ENCODE measurements at regions not wholly inside any gene's neighbourhood (a gene's known extent, or its start where the extent isn't known, plus 50 kb on each side); places are given as distances from the start of the nearest gene placed in this dataset.

GRCh38 chr3:145427355-145427754 lies 733.6 kb downstream of the PLOD2 start:
- TF ChIP-seq, protein P1, sequence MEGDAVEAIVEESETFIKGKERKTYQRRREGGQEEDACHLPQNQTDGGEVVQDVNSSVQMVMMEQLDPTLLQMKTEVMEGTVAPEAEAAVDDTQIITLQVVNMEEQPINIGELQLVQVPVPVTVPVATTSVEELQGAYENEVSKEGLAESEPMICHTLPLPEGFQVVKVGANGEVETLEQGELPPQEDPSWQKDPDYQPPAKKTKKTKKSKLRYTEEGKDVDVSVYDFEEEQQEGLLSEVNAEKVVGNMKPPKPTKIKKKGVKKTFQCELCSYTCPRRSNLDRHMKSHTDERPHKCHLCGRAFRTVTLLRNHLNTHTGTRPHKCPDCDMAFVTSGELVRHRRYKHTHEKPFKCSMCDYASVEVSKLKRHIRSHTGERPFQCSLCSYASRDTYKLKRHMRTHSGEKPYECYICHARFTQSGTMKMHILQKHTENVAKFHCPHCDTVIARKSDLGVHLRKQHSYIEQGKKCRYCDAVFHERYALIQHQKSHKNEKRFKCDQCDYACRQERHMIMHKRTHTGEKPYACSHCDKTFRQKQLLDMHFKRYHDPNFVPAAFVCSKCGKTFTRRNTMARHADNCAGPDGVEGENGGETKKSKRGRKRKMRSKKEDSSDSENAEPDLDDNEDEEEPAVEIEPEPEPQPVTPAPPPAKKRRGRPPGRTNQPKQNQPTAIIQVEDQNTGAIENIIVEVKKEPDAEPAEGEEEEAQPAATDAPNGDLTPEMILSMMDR (IDR thresholded peaks at IDR 0.05) = no peak
- TF ChIP-seq ZFX (IDR thresholded peaks at IDR 0.05; ENCODE audit: borderline replicate concordance) = no peak

All from 22Rv1 (cell line).